NCI-H1048 (cell line): ENCODE measurements at regions not wholly inside any gene's neighbourhood (a gene's known extent, or its start where the extent isn't known, plus 50 kb on each side); places are given as distances from the start of the nearest gene placed in this dataset.

Experiments used
- DNase-seq: peaks from one replicate; lab custom pipeline; 2025; lab: John Stamatoyannopoulos, UW

DNA sequence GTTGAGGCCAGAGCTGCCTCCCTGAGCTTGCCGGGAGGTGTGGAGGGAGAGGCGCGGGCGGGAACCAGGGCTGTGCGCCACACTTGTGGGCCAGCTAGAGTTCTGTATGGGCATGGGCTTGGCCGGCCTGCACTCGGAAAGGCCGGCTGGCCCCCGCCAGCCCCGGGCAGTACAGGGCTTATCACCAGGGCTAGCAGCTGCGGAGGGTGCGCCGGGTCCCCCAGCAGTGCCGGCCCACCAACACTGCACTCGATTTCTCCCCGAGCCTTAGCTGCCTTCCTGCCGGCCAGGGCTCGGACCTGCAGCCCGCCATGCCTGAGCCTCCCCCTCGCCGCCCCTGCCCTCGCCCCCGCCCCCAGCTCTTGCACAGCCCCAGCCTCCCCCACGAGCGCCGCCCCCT, 472.7 kb downstream of the TFAP2A start:
- no peak for DNase-seq

GRCh38 chr6:9938801-9939200, 476.1 kb downstream of the TFAP2A start:
- DNase-seq = no peak

- DNase-seq = no peak
Observed at GRCh38 chr6:9937031-9937763, 477.7 kb downstream of the TFAP2A start.

DNA sequence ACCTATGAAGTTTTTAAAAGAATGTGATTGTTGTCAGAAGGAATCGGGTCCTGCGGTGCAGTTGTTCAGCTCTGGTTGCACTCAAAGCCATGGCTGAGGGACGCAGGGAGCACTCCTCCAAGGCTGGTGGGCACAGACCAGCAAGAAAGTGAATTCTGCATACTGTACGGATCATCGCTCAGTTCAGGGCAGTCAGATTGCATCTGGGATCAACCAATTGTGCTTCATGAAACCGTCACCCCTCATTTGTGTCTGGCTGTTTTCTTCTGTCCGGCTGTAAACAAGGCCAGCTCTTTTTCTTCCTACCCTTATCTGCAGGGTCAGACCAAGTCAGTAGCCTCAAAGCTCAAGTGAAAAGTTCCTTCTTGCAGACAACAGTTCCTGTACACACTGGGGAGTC, 478.3 kb downstream of the TFAP2A start:
- no peak for DNase-seq

GRCh38 chr6:9933677-9934076, 481.2 kb downstream of the TFAP2A start:
- DNase-seq = no peak

GRCh38 chr6:9927275-9927674, 487.6 kb downstream of the TFAP2A start:
- DNase-seq = no peak

DNA sequence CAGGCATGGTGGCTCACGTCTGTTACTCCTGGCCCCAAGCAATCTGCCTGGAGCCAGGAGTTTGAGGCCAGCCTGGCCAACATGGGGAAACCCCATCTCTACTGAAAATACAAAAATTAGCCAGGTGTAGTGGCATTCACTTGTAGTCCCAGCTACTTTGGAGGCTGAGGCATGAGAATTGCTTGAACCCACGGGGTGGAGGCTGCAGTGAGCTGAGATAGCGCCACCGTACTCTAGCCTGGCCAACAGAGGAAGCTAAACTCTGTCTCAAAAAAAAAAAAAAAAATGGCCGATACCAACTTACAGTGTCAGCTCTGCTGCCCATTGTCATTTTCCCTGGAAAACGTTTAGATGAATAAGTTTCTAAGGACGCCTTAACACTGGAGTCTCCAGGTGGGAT, 489.9 kb downstream of the TFAP2A start:
- DNase-seq = no peak

GRCh38 chr6:9921366-9921765, 493.5 kb downstream of the TFAP2A start:
- DNase-seq = no peak

GRCh38 chr6:9914951-9915350, 499.9 kb downstream of the TFAP2A start:
- no peak for DNase-seq

GRCh38 chr6:9901376-9901775, 513.5 kb downstream of the TFAP2A start:
- DNase-seq = no peak

DNA sequence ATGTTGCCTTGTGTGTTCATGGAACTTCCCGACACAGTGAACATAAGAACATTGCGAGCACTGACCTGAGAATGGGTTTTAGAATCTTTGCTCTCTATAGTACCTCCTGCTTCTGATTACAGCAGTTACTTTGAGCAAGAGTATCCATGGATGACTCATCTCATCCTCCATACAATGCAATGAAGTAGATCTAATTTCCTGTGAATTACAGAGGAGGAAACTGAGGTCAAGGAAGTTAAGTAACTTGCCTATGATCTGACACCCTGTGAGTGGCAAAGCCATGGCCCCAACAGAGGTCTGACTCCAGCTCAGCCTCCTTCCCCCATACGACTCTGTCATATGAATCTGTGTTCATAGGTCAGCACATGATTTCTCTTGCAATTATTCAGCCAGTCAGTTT, 518.1 kb downstream of the TFAP2A start:
- no peak for DNase-seq

GRCh38 chr6:9890893-9891292, 524.0 kb downstream of the TFAP2A start:
- no peak for DNase-seq

- DNase-seq = no peak
Observed at GRCh38 chr6:9890469-9890868, 524.4 kb downstream of the TFAP2A start.

- no peak for DNase-seq
Observed at GRCh38 chr6:9878535-9878934, 536.3 kb downstream of the TFAP2A start.

GRCh38 chr6:9875605-9876353, 539.1 kb downstream of the TFAP2A start:
- DNase-seq = no peak

GRCh38 chr6:9862603-9863167, 552.2 kb downstream of the TFAP2A start:
- DNase-seq = no peak

DNA sequence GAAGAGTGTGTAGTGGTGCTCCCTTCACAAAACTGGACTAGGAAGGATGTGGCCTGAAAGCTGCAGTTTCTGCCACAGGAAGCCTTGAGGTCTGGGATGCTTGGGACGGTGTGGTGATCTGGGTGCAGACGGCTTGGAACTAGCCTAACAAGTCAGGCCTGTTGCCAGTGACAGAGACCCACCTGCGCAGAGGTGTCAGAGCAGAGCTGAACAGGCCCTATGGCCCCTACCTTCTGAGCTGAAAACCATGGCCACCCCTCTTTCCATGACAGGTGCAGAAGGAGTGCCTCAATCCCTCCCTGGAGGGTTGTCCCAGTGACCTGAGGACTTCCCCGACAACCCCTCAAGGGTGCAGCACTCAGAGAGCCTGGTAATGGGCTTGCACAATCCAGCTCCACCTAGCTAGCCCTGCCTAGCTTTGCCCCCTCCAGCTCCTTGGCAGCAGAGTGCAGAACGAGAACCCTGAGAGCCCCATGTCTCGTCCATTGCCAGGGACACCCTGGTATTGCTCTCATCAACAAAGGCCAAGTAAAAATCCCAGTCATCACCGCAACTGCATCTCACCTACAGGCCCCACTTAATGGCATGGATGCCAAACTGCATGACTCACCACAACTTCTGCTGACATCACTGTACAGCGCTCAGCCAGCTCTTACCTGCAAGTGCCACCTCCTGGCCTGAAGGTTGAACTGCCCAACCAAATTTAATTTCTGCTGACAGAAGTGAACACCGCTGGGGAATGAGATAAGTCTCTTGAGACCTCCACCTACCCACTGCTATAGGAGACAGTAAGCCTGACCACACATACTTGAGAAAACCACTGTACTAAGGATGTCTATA, 563.1 kb downstream of the TFAP2A start:
- DNase-seq = no peak

GRCh38 chr6:9851006-9851405, 563.9 kb downstream of the TFAP2A start:
- DNase-seq = no peak

DNA sequence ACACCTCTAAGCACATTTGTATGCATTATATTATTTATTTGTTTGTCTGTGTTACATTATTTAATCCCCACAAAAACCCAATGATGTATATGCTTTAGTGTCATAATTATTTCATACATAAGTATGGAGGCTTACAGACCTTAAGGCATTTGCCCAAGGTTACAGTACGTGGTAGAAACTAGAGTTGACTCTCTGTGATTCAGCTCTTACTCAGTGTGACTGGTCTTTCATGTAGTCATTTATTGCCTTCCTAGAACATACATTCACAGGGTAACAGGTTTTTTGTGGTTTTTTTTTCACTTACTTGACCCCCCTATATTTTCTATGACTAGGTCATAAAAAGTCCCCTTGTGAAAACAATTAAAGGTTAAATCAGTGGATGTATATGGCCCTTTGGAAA, 566.8 kb downstream of the TFAP2A start:
- no peak for DNase-seq

DNA sequence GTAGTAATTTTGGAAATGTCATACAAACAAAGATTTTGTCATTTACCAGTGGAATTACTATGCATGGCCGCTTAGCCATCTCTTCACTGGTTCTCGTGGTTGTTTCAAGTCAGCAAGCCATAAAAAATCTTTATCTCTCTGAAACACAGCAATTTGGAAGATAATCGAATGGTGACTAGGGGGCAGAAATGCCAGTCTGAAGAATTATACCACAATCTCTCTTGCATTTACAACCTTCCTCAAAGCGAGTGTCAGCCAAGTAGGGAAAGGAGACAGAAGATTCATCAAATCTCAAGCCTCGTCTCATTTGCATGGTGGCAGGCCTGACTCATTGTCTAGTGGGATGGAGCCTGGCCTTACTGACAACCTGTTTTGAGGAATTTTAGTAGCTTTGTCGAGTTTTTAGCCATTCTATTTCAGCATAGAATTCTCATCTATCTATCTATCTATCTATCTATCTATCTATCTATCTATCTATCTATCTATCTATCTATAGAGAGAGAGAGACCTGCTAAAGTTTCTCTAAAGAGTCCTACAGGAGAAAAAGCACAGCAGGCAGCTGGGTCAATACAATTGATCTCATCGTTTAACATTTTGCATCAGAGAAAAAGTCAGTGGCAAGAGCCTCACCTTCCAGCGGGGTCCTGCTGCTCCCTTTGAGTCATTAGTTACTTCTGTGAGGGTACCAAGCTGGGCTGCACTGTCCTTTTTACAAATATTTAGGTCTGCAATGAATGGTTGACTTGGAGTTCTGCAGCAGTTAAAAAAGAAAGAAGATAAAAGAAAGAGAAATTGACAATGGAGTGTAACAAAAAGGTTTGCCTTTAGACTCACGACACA, 572.8 kb downstream of the TFAP2A start:
- DNase-seq = no peak

DNA sequence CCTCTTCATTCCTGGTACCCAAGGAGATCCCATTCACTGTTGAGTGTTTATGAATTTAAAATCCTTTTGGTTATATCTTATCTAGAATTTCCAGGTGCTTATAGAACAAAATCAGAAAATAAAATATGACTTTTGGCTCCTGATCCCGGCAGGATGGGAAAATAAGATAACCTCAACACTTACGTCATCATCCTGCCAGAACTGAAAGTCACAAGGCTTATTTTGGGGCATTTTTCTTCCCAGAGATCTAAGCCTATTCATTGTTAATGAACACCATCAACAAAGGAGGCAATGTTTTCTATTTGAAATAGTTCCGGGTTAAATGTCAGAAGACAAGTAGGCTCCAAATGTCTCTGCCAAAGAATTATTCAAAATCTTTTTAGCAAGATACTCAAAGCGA, 580.6 kb downstream of the TFAP2A start:
- DNase-seq = no peak

DNA sequence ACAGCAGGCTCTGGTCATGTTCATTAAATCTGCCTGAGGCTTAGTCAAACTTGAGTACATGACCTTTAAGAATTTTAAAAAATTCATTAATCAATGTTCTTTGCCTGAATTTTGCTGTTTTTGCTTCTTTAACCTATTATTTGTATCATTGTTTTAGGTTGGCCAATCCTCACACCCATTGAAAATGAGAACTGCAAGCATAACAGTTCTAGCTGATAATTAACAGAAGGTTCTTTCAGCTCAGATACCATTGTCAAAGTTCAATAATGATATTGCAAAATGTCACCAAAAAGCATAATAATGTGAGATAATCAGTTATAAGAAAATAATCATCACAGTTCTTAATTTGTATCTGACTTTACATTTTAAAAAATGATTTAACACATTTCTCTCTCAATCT, 583.1 kb downstream of the TFAP2A start:
- no peak for DNase-seq
